SK-N-MC (cell line): ENCODE measurements at regions not wholly inside any gene's neighbourhood (a gene's known extent, or its start where the extent isn't known, plus 50 kb on each side); places are given as distances from the start of the nearest gene placed in this dataset.

Experiments used
- DNase-seq: peaks from one replicate; pipeline ENCODE4 v3.0.0-alpha.2; 2011; ENCODE audit warnings: low read depth, low spot score
- H3K27ac ChIP-seq: fragments of 200-600 bp; sonication (generic); 2 replicates; pipeline ENCODE4 v1.5.1; 2016; ENCODE audit warnings: mixed run types
- H3K36me3 ChIP-seq: fragments of 200-600 bp; sonication (generic); 2 replicates; pipeline ENCODE4 v1.6.1; 2017; ENCODE audit warnings: antibody characterized with exemption, low read length, mixed read lengths; ENCODE audit not compliant: insufficient read depth
- H3K4me3 ChIP-seq: fragments of 200-600 bp; sonication (generic); 2 replicates; pipeline ENCODE4 v1.5.1; 2016
- H3K9ac ChIP-seq: fragments of 200-600 bp; sonication (generic); 2 replicates; pipeline ENCODE4 v1.8.0; 2017; ENCODE audit warnings: mixed run types, mixed read lengths; ENCODE audit not compliant: insufficient read length
- H3K9me3 ChIP-seq: fragments of 200-600 bp; sonication (generic); 2 replicates; pipeline ENCODE4 v1.6.1; 2017; ENCODE audit warnings: low read depth, mild to moderate bottlenecking, antibody characterized with exemption, low read length, moderate library complexity, mixed read lengths
- EZH2 ChIP-seq: fragments of 200-600 bp; sonication (generic); IDR thresholded peaks from one replicate; pipeline ENCODE4 v1.6.1; 2017; ENCODE audit warnings: antibody characterized with exemption
- FOXP2 ChIP-seq: optimal IDR thresholded peaks from 2 replicates; pipeline ENCODE3; 2011; ENCODE audit warnings: mild to moderate bottlenecking, moderate library complexity; ENCODE audit not compliant: insufficient read depth; ENCODE audit errors: extremely low read length, control extremely low read depth
- POLR2AphosphoS5 ChIP-seq: IDR thresholded peaks from 2 replicates; pipeline ENCODE4 v1.6.1; 2012; ENCODE audit warnings: mild to moderate bottlenecking, low read depth, low read length, borderline replicate concordance

GRCh38 chr3:106729481-106729880 lies 647.8 kb upstream of the CCDC54 start:
- no peak overlapping the region for H3K9ac ChIP-seq

GRCh38 chr3:106731230-106731629 lies 646.0 kb upstream of the CCDC54 start:
- Histone ChIP-seq H3K9ac (no peak overlapping the region), H3K36me3 (no peaks in the 10 kb centered on the region), H3K9me3 (no peaks in the 10 kb centered on the region), H3K27ac (no peak overlapping the region), H3K4me3 (no peak overlapping the region)
- DNase-seq = no peak
- no peak for TF ChIP-seq FOXP2
- no peak for TF ChIP-seq POLR2AphosphoS5
- TF ChIP-seq EZH2 = no peak

More at GRCh38 chr3:106729481-106729880, 647.8 kb upstream of the CCDC54 start:
- no peak overlapping the region for H3K4me3 ChIP-seq
- DNase-seq = no peak
- no peaks in the 10 kb centered on the region for H3K36me3 ChIP-seq
- no peaks in the 10 kb centered on the region for H3K9me3 ChIP-seq
- no peak overlapping the region for H3K27ac ChIP-seq
- no peak for TF ChIP-seq POLR2AphosphoS5
- no peak for TF ChIP-seq FOXP2
- TF ChIP-seq EZH2 = no peak

GRCh38 chr3:106734712-106735111 lies 642.5 kb upstream of the CCDC54 start:
- H3K36me3 ChIP-seq = no peaks in the 10 kb centered on the region
- H3K9me3 ChIP-seq = no peaks in the 10 kb centered on the region
- no peak for TF ChIP-seq POLR2AphosphoS5
- no peak for TF ChIP-seq EZH2
- no peak for TF ChIP-seq FOXP2
- no peak for DNase-seq
- no peak overlapping the region for H3K4me3 ChIP-seq
- H3K27ac ChIP-seq = no peak overlapping the region
- H3K9ac ChIP-seq = no peak overlapping the region

GRCh38 chr3:106737265-106737664 lies 640.0 kb upstream of the CCDC54 start:
- Histone ChIP-seq H3K9ac (no peak overlapping the region), H3K27ac (no peak overlapping the region), H3K36me3 (no peaks in the 10 kb centered on the region), H3K9me3 (no peaks in the 10 kb centered on the region), H3K4me3 (no peak overlapping the region)
- TF ChIP-seq FOXP2 = no peak
- no peak for TF ChIP-seq EZH2
- no peak for TF ChIP-seq POLR2AphosphoS5
- no peak for DNase-seq

- Histone ChIP-seq H3K27ac (peak overlapping the region; percentile 37; the same call in 1 of the 2 replicates), H3K36me3 (no peaks in the 10 kb centered on the region), H3K9ac (peak overlapping the region; percentile 24), H3K9me3 (no peaks in the 10 kb centered on the region), H3K4me3 (peak overlapping the region; percentile 10)
- peak; percentile 79 for DNase-seq
- TF ChIP-seq FOXP2 (no peak), POLR2AphosphoS5 (peak; percentile 37; the same call in 1 of the 2 replicates)
Observed at GRCh38 chr3:106740116-106740515, 637.1 kb upstream of the CCDC54 start.

- Histone ChIP-seq H3K27ac (peak overlapping the region; percentile 22; the same call in 1 of the 2 replicates), H3K36me3 (no peaks in the 10 kb centered on the region), H3K9me3 (no peaks in the 10 kb centered on the region), H3K4me3 (peak overlapping the region; percentile 5; the same call in 1 of the 2 replicates), H3K9ac (peak overlapping the region; percentile 30)
- no peak for TF ChIP-seq EZH2
- TF ChIP-seq FOXP2 = no peak
- TF ChIP-seq POLR2AphosphoS5 = no peak
- DNase-seq = no peak
Observed at GRCh38 chr3:106745344-106746168, 631.7 kb upstream of the CCDC54 start.

GRCh38 chr3:106746286-106746685 lies 631.0 kb upstream of the CCDC54 start:
- no peak overlapping the region for H3K4me3 ChIP-seq

GRCh38 chr3:106748472-106749262 lies 628.6 kb upstream of the CCDC54 start:
- no peaks in the 10 kb centered on the region for H3K9me3 ChIP-seq
- peak overlapping the region; percentile 59 for H3K4me3 ChIP-seq
- H3K27ac ChIP-seq = peak overlapping the region; percentile 81
- no peaks in the 10 kb centered on the region for H3K36me3 ChIP-seq
- no peak for TF ChIP-seq EZH2
- TF ChIP-seq POLR2AphosphoS5 = no peak
- TF ChIP-seq FOXP2 = peak; percentile 71
- H3K9ac ChIP-seq = peak overlapping the region; percentile 9
- DNase-seq = peak; percentile 89

More at GRCh38 chr3:106746286-106746685, 631.0 kb upstream of the CCDC54 start:
- TF ChIP-seq FOXP2 (no peak), POLR2AphosphoS5 (no peak), EZH2 (no peak)
- Histone ChIP-seq H3K9me3 (no peaks in the 10 kb centered on the region), H3K36me3 (no peaks in the 10 kb centered on the region), H3K27ac (0 out of 2 replicates have a peak overlapping the region, but pooled peaks have one; percentile 22), H3K9ac (no peak overlapping the region)
- DNase-seq = no peak

- Histone ChIP-seq H3K9ac (no peak overlapping the region), H3K4me3 (no peak overlapping the region), H3K36me3 (no peaks in the 10 kb centered on the region), H3K9me3 (peaks cover 7% of the 10 kb centered on the region; the same call in 1 of the 2 replicates), H3K27ac (no peak overlapping the region)
- DNase-seq = no peak
- no peak for TF ChIP-seq EZH2
- no peak for TF ChIP-seq POLR2AphosphoS5
- no peak for TF ChIP-seq FOXP2
Observed at GRCh38 chr3:106750092-106750491, 627.1 kb upstream of the CCDC54 start.
